Stimulated activated CD8-positive, alpha-beta memory T cell treated with anti-CD3 and anti-CD28 coated beads, Interleukin-15, amount 100 ng/mL, for 1 hour (primary cell): ENCODE measurements at regions not wholly inside any gene's neighbourhood (a gene's known extent, or its start where the extent isn't known, plus 50 kb on each side); places are given as distances from the start of the nearest gene placed in this dataset.
"Not testable (repeated sequence)": the region's sequence is repeated elsewhere in the genome, so short reads cannot be mapped to it uniquely, and the experiment has no call there.

ENCODE experiments used
- DNase-seq: peaks from one replicate; pipeline ENCODE4 v3.0.0-alpha.2; 2020; ENCODE audit warnings: low read depth

DNA sequence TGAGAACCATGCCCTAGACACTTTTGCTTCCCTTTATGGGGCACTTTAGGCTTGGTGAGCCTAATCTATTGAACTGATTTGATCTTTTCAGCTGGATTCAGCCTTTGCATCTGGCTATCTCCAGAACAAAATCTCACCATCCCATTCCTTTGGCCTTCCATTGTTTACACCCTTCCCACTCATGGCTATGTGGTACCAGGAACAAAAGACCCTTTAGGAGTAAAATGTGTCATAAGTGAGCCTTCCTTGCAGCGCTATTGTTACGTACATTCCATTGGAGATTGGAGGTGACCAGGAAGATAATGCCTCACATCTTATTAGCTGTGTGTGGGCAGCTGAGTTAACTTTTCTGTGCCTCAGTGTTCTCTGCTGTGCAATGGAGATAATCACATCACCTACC is 188.4 kb downstream of the SATB1 start:
- DNase-seq: no peak

- no peak for DNase-seq
Observed at GRCh38 chr3:18234717-18235335, 190.3 kb downstream of the SATB1 start.

DNA sequence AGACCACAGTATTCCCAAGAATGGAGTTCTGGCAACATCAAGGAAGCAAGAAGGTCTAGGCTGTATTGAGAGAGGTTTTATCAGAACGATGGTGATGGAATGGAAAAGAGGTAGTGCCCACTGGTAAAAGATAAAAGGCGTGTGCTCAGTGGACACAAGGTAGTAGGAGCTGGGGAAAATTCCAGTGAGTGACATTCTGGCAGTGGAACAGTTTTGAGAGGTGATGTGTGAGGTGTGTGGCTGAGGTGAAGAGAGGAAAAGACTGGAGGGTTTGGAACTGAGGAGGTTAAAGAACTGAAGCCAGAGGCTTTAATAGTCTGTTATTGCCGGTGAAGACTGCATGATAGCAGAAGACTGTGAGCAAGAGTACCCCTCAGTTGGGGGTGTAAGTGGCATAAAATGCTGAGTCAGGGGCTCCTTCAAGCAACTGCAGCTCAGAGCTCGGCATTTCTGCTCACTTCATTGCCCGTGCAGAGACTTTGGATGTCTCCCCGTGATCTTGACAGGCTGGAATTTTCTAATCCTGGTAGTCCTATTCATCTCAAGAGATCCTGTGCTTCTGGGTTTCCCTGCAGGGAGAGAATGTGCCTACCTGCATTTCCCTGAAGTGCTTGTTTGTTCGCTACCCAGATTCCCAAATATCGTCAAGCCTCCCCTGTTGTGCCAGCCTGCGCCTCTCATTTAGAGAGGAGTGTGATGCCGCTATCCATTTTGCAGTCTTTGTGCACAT is 191.0 kb downstream of the SATB1 start:
- DNase-seq: no peak

GRCh38 chr3:18232317-18232716 is 192.8 kb downstream of the SATB1 start:
- no peak for DNase-seq

GRCh38 chr3:18228060-18228459 is 197.1 kb downstream of the SATB1 start:
- no peak for DNase-seq

- DNase-seq: no peak
Observed at GRCh38 chr3:18225709-18226108, 199.4 kb downstream of the SATB1 start.

GRCh38 chr3:18224426-18224825 is 200.7 kb downstream of the SATB1 start:
- DNase-seq: no peak

DNA sequence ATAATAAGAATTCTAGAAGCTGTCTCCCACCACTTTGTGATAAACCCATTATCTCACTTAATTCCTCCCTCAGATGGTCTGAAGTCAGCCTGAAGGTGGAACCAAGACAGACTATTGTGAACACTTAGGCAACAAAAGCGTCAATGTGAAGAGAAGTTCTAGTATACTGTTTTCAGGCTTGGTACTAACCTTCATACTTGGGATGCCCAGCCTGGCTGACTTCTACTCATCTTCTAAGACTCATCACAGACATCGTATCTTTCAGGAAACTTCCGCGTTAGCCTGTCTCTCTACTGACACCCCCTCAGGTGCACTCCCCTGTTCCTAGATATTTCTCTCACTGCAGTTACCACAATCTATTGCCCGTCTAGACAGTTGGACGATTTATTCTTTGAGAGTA is 201.2 kb downstream of the SATB1 start:
- no peak for DNase-seq

GRCh38 chr3:18223571-18223970 is 201.6 kb downstream of the SATB1 start:
- no peak for DNase-seq

GRCh38 chr3:18222686-18223085 is 202.5 kb downstream of the SATB1 start:
- no peak for DNase-seq

- DNase-seq: no peak
Observed at GRCh38 chr3:18217507-18218174, 207.5 kb downstream of the SATB1 start.

- no peak for DNase-seq
Observed at GRCh38 chr3:18216996-18217395, 208.1 kb downstream of the SATB1 start.

GRCh38 chr3:18215639-18216038 is 209.5 kb downstream of the SATB1 start:
- no peak for DNase-seq

- DNase-seq: no peak
Observed at GRCh38 chr3:18211116-18211515, 214.0 kb downstream of the SATB1 start.

GRCh38 chr3:18208856-18209255 is 216.3 kb downstream of the SATB1 start:
- DNase-seq: no peak

GRCh38 chr3:18208091-18208490 is 217.0 kb downstream of the SATB1 start:
- no peak for DNase-seq

GRCh38 chr3:18207226-18207625 is 217.9 kb downstream of the SATB1 start:
- no peak for DNase-seq

DNA sequence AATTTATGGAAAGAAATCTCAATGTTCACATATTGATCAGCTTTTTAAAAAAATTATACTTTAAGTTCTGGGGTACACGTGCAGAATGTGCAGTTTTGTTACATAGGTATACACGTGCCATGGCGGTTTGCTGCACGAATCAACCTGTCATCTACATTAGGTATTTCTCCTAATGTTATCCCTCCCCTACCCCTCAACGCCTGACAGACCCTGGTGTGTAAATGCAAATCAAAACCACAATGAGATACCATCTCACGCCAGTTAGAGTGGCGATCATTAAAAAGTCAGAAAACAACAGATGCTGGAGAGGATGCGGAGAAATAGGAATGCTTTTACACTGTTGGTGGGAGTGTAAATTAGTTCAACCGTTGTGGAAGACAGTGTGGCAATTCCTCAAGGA is 219.4 kb downstream of the SATB1 start:
- not testable (repeated sequence) for DNase-seq

DNA sequence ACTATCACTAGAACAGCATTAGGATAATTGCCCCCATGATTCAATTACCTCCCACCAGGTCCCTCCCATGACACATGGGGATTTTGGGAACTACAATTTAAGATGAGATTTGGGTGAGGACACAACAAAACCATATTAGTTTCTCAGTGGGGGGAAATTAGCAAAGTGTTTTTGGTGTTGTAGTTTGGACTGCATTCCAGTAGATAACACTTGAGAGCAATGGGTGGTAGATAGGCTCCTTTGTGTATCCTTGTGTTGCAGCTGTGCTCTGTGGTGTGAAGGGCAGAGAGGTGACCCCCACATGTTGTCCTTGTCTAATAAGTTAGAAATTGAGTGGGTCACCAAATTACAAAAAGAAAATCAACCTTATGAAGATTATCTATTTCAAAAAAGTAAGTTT is 223.8 kb downstream of the SATB1 start:
- DNase-seq: no peak

GRCh38 chr3:18199757-18200156 is 225.4 kb downstream of the SATB1 start:
- no peak for DNase-seq

GRCh38 chr3:18195836-18196235 is 229.3 kb downstream of the SATB1 start:
- DNase-seq: no peak

DNA sequence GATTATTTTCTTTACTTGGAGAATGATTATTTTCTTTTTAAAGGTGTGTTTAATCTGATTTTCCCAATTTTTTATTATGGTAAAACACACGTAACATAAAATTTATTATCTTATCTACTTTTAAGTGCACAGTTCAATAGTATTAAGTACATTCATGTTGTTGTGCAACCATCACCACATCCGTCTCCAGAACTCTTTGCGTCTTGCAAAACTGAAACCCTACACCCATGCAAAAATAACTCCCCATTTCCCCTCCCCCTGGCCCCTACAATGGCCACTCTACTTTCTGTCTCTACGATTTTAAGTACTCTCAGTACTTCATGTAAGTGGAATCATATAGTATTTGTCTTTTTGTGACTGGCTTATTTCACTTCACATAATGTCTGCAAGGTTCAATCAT is 230.7 kb downstream of the SATB1 start:
- DNase-seq: no peak

DNA sequence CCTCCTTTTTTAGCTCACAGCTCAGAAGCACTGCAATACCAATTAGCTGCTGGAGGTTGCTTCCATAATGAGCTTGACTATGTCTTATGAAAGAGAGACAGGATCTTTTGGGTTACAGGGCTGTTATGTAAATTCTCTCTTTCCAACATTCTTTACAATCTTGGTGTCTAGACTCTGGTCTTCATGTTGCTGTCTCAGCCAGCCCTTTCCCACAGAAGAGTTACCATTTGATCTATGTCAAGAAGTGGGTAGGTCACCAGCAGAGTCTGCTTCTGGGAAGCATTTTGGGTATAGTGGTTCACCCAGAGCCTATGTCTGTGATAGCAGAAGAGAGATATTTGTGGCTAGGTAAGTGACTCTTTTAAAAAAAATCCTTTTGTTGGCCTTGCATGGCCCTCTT is 234.5 kb downstream of the SATB1 start:
- no peak for DNase-seq
